ENCODE measurements at regions not wholly inside any gene's neighbourhood (a gene's known extent, or its start where the extent isn't known, plus 50 kb on each side); places are given as distances from the start of the nearest gene placed in this dataset.

DNA sequence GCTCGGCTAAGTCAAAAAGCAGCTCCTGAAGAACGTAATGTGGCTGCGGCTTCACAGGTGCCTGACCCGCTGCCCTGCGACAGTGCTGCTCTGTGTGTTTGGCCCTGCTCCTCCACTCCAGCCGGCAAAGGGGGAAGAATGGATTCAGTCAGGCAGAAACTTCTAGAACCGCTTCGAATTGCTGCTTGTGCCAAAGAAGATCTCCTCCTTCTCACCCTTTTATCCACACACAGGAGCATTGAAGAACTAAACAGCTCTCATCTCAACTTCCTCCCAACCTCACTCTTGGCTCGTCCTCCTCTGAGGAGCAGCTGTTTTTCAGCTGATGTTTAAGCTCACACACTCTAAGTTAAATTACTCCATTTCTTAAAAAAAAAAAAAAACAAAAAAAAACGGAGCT is 651.4 kb downstream of the INHBA start:
- TF ChIP-seq, protein P1, sequence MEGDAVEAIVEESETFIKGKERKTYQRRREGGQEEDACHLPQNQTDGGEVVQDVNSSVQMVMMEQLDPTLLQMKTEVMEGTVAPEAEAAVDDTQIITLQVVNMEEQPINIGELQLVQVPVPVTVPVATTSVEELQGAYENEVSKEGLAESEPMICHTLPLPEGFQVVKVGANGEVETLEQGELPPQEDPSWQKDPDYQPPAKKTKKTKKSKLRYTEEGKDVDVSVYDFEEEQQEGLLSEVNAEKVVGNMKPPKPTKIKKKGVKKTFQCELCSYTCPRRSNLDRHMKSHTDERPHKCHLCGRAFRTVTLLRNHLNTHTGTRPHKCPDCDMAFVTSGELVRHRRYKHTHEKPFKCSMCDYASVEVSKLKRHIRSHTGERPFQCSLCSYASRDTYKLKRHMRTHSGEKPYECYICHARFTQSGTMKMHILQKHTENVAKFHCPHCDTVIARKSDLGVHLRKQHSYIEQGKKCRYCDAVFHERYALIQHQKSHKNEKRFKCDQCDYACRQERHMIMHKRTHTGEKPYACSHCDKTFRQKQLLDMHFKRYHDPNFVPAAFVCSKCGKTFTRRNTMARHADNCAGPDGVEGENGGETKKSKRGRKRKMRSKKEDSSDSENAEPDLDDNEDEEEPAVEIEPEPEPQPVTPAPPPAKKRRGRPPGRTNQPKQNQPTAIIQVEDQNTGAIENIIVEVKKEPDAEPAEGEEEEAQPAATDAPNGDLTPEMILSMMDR (IDR thresholded peaks at IDR 0.05) = no peak
- no peak for TF ChIP-seq EZH2phosphoT487 (IDR thresholded peaks at IDR 0.05)

All from neural progenitor cell (in vitro differentiated cells).